Mesendoderm (in vitro differentiated cells): ENCODE measurements at regions not wholly inside any gene's neighbourhood (a gene's known extent, or its start where the extent isn't known, plus 50 kb on each side); places are given as distances from the start of the nearest gene placed in this dataset.
"Not testable (repeated sequence)": the region's sequence is repeated elsewhere in the genome, so short reads cannot be mapped to it uniquely, and the experiment has no call there.

Source experiments
- DNase-seq: peaks from one replicate; pipeline ENCODE4 v3.0.0; 2013
- H2AK5ac ChIP-seq: 2 replicates; pipeline ENCODE4 v1.6.1; 2013; ENCODE audit warnings: low read length, inconsistent platforms
- H2BK120ac ChIP-seq: 2 replicates; pipeline ENCODE4 v1.6.1; 2013; ENCODE audit warnings: low read depth, mild to moderate bottlenecking, low read length, moderate library complexity, mixed read lengths
- H2BK15ac ChIP-seq: replicated peaks from 2 replicates; pipeline ENCODE4 v1.6.1; 2013; ENCODE audit warnings: low read depth, mild to moderate bottlenecking, moderate library complexity
- H2BK5ac ChIP-seq: 2 replicates; pipeline ENCODE4 v1.6.1; 2013; ENCODE audit warnings: low read length, inconsistent platforms
- H3K18ac ChIP-seq: 2 replicates; pipeline ENCODE4 v1.6.1; 2013; ENCODE audit warnings: mild to moderate bottlenecking, low read length, mixed read lengths
- H3K23ac ChIP-seq: one replicate; pipeline ENCODE4 v1.6.1; 2013; ENCODE audit warnings: low read length
- H3K27ac ChIP-seq: 2 replicates; pipeline ENCODE4 v1.5.1; 2013; ENCODE audit warnings: low read depth, mild to moderate bottlenecking, inconsistent platforms, low read length, moderate library complexity
- H3K27me3 ChIP-seq: 2 replicates; pipeline ENCODE4 v1.6.1; 2013; ENCODE audit warnings: low read length, control low read depth, mild to moderate bottlenecking, inconsistent platforms; ENCODE audit not compliant: insufficient read depth, poor library complexity
- H3K36me3 ChIP-seq: 2 replicates; pipeline ENCODE4 v1.6.1; 2013; ENCODE audit warnings: low read length, inconsistent platforms; ENCODE audit not compliant: control insufficient read depth, insufficient read depth
- H3K4ac ChIP-seq: one replicate; pipeline ENCODE4 v1.6.1; 2013; ENCODE audit warnings: low read depth, mild to moderate bottlenecking, low read length, moderate library complexity
- H3K4me1 ChIP-seq: 2 replicates; pipeline ENCODE4 v1.6.1; 2013; ENCODE audit warnings: low read depth, low read length, inconsistent platforms; ENCODE audit not compliant: control insufficient read depth
- H3K4me2 ChIP-seq: 2 replicates; pipeline ENCODE4 v1.6.1; 2013; ENCODE audit warnings: low read length
- H3K4me3 ChIP-seq: 2 replicates; pipeline ENCODE4 v1.5.1; 2013; ENCODE audit warnings: mild to moderate bottlenecking, low read length
- H3K56ac ChIP-seq: one replicate; pipeline ENCODE4 v1.6.1; 2013; ENCODE audit warnings: low read length
- H3K79me1 ChIP-seq: 2 replicates; pipeline ENCODE4 v1.6.1; 2013; ENCODE audit warnings: low read length, inconsistent platforms
- H3K79me2 ChIP-seq: 2 replicates; pipeline ENCODE4 v1.6.1; 2013; ENCODE audit warnings: mild to moderate bottlenecking, low read length; ENCODE audit not compliant: control insufficient read depth, insufficient read depth
- H3K9ac ChIP-seq: 2 replicates; pipeline ENCODE4 v1.6.1; 2013; ENCODE audit warnings: low read length, inconsistent platforms
- H4K5ac ChIP-seq: one replicate; pipeline ENCODE4 v1.6.1; 2013; ENCODE audit warnings: low read length
- H4K8ac ChIP-seq: one replicate; pipeline ENCODE4 v1.6.1; 2013; ENCODE audit warnings: low read depth, mild to moderate bottlenecking, control low read depth, low read length, moderate library complexity
- WGBS: extraction: QIAGEN DNeasy Blood & Tissue Kit; methylation state at CpG from one replicate; pipeline ENCODE4 v1.1.7; 2013; ENCODE audit warnings: low lambda C conversion rate, missing lambda C conversion rate; ENCODE audit not compliant: insufficient coverage; ENCODE audit errors: extremely low coverage; 5-methylcytosine and 5-hydroxymethylcytosine counted together

- not testable (repeated sequence) for H2BK5ac ChIP-seq, H3K4ac ChIP-seq, H3K36me3 ChIP-seq, H3K79me1 ChIP-seq, H2BK120ac ChIP-seq, H3K4me3 ChIP-seq, H3K27ac ChIP-seq, H3K4me2 ChIP-seq, H3K4me1 ChIP-seq, H3K23ac ChIP-seq, H3K79me2 ChIP-seq, H4K5ac ChIP-seq, H2AK5ac ChIP-seq, H3K27me3 ChIP-seq, H2BK15ac ChIP-seq, H3K9ac ChIP-seq, H3K18ac ChIP-seq, H4K8ac ChIP-seq, H3K56ac ChIP-seq, DNase-seq
- no CpG with 5 or more reads among the region's 91 CpGs for WGBS
These were observed 168.6 kb upstream of the PRKX start for GRCh38 chrX:3881898-3882552.

- H3K56ac ChIP-seq, H3K79me2 ChIP-seq, H4K5ac ChIP-seq, H3K27me3 ChIP-seq, H3K4me1 ChIP-seq, H3K9ac ChIP-seq, H2BK120ac ChIP-seq, H3K36me3 ChIP-seq, H3K27ac ChIP-seq, H3K4me2 ChIP-seq, H3K79me1 ChIP-seq, H2BK5ac ChIP-seq, H3K18ac ChIP-seq, H3K4me3 ChIP-seq, DNase-seq, H3K4ac ChIP-seq, H3K23ac ChIP-seq, H2BK15ac ChIP-seq, H2AK5ac ChIP-seq, H4K8ac ChIP-seq: not testable (repeated sequence)
- WGBS, result no CpG with 5 or more reads among the region's 63 CpGs
These were observed 167.9 kb upstream of the PRKX start for GRCh38 chrX:3881255-3881895.

GRCh38 chrX:3876393-3876792, 162.9 kb upstream of the PRKX start:
- H4K5ac ChIP-seq, H3K4me2 ChIP-seq, H3K4me1 ChIP-seq, H3K79me2 ChIP-seq, H2BK120ac ChIP-seq, H3K27ac ChIP-seq, H2BK5ac ChIP-seq, H4K8ac ChIP-seq, H2BK15ac ChIP-seq, H3K56ac ChIP-seq, H2AK5ac ChIP-seq, H3K79me1 ChIP-seq, DNase-seq, H3K36me3 ChIP-seq, H3K4ac ChIP-seq, H3K18ac ChIP-seq, H3K23ac ChIP-seq, H3K27me3 ChIP-seq, H3K9ac ChIP-seq, H3K4me3 ChIP-seq: not testable (repeated sequence)
- no CpG with 5 or more reads among the region's 28 CpGs for WGBS

- not testable (repeated sequence) for H2BK15ac ChIP-seq, H3K4me3 ChIP-seq, H3K27ac ChIP-seq, H3K4ac ChIP-seq, H3K79me2 ChIP-seq, H2BK120ac ChIP-seq, DNase-seq, H3K79me1 ChIP-seq, H3K18ac ChIP-seq, H3K27me3 ChIP-seq, H4K8ac ChIP-seq, H3K9ac ChIP-seq, H3K4me2 ChIP-seq, H2BK5ac ChIP-seq, H3K23ac ChIP-seq, H3K36me3 ChIP-seq, H3K4me1 ChIP-seq, H2AK5ac ChIP-seq, H3K56ac ChIP-seq, H4K5ac ChIP-seq
- WGBS, result no CpG with 5 or more reads among the region's 12 CpGs
These were observed 162.2 kb upstream of the PRKX start for GRCh38 chrX:3875638-3876037.

- H3K56ac ChIP-seq, H2BK5ac ChIP-seq, H4K5ac ChIP-seq, H3K23ac ChIP-seq, DNase-seq, H3K27me3 ChIP-seq, H3K4me2 ChIP-seq, H3K4ac ChIP-seq, H3K9ac ChIP-seq, H3K79me1 ChIP-seq, H3K4me1 ChIP-seq, H3K4me3 ChIP-seq, H2BK120ac ChIP-seq, H3K27ac ChIP-seq, H4K8ac ChIP-seq, H2BK15ac ChIP-seq, H3K18ac ChIP-seq, H3K36me3 ChIP-seq, H3K79me2 ChIP-seq, H2AK5ac ChIP-seq: not testable (repeated sequence)
- WGBS, result no CpG with 5 or more reads among the region's 12 CpGs
These were observed 158.9 kb upstream of the PRKX start for GRCh38 chrX:3872226-3872879.
